ENCODE measurements at regions not wholly inside any gene's neighbourhood (a gene's known extent, or its start where the extent isn't known, plus 50 kb on each side); places are given as distances from the start of the nearest gene placed in this dataset.

DNA sequence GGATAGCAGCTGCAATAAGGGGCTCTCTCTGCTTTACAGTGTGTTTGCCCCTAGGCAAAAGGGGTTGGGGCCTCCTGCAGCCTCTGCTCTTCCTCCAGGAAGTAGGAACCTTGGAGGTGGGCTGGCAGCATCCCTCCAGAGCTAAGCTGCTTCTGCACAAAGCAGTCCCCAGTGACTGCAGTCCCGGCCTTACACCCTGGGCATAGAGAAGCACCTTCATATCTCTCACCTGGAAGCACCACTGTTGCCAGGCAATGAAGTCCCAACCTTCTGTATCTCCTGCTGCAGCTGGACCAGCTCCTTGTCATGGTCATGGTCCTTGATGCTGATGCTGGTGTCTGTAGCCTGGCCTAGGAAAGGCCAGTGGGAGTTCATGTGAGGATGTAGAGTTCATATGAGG lies 171.1 kb upstream of the TET2 start:
- Histone ChIP-seq H3K27me3 (ENCODE audit: control insufficient read depth, insufficient read depth, low read length) (no peaks in the 10 kb centered on the region), H3K4me3 (ENCODE audit: low read length) (no peak overlapping the region), H3K9me3 (ENCODE audit: control insufficient read depth, low read depth, low read length) (peaks cover 3% of the 10 kb centered on the region), H3K36me3 (ENCODE audit: control insufficient read depth, insufficient read depth, low read length) (no peaks in the 10 kb centered on the region), H3K4me1 (ENCODE audit: control insufficient read depth, insufficient read depth, low read length) (no peaks in the 10 kb centered on the region), H3K27ac (ENCODE audit: low read length) (no peak overlapping the region)
- no peak for DNase-seq
- no CpG with 5 or more reads among the region's 1 CpG for WGBS (ENCODE audit: insufficient coverage, low lambda C conversion rate)

- Histone ChIP-seq H3K27me3 (ENCODE audit: control insufficient read depth, insufficient read depth, low read length) (no peaks in the 10 kb centered on the region), H3K27ac (ENCODE audit: low read length) (no peak overlapping the region), H3K4me1 (ENCODE audit: control insufficient read depth, insufficient read depth, low read length) (no peaks in the 10 kb centered on the region), H3K36me3 (ENCODE audit: control insufficient read depth, insufficient read depth, low read length) (no peaks in the 10 kb centered on the region), H3K4me3 (ENCODE audit: low read length) (no peak overlapping the region), H3K9me3 (ENCODE audit: control insufficient read depth, low read depth, low read length) (peaks cover 3% of the 10 kb centered on the region)
- no CpG with 5 or more reads among the region's 2 CpGs for WGBS (ENCODE audit: insufficient coverage, low lambda C conversion rate)
- DNase-seq, result no peak
These were observed 170.4 kb upstream of the TET2 start for GRCh38 chr4:104976262-104976661.

DNA sequence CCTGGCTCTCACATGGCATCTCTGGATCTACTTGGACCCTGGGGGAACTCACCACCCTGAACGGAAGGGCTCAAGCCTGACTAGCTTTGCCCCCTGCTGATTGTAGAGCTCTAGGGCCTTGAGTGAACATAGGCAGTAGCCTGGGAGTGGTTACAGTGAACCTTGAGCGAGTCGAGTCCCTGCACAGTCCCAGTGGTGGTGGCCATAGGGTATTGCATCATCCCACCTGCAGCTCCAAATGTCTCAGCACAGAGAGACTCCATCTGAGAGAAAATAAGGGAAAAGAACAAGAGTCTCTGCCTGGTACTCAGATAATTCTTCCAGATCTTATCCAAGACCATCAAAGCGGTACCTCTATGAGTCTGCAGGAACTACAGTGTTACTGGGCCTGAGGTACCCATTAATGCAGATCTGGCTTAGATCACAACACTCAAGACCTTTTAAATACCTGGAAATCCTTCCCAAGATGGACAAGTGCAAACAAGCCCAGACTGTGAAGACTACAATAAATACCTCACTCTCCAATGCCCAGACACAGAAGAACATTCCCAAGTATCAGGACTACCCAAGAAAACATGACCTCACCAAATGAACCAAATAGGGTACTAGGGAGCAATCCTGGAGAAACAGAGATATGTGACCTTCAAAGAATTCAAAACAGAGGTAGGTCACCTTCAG lies 167.5 kb upstream of the TET2 start:
- H3K27me3 ChIP-seq (ENCODE audit: control insufficient read depth, insufficient read depth, low read length), result no peaks in the 10 kb centered on the region
- DNase-seq, result no peak
- no peak overlapping the region for H3K27ac ChIP-seq (ENCODE audit: low read length)
- H3K4me3 ChIP-seq (ENCODE audit: low read length), result no peak overlapping the region
- no CpG with 5 or more reads among the region's 4 CpGs for WGBS (ENCODE audit: insufficient coverage, low lambda C conversion rate)
- peaks cover 3% of the 10 kb centered on the region for H3K9me3 ChIP-seq (ENCODE audit: control insufficient read depth, low read depth, low read length)
- H3K4me1 ChIP-seq (ENCODE audit: control insufficient read depth, insufficient read depth, low read length), result no peaks in the 10 kb centered on the region
- no peaks in the 10 kb centered on the region for H3K36me3 ChIP-seq (ENCODE audit: control insufficient read depth, insufficient read depth, low read length)

- Histone ChIP-seq H3K4me1 (ENCODE audit: control insufficient read depth, insufficient read depth, low read length) (no peaks in the 10 kb centered on the region), H3K36me3 (ENCODE audit: control insufficient read depth, insufficient read depth, low read length) (no peaks in the 10 kb centered on the region), H3K27ac (ENCODE audit: low read length) (no peak overlapping the region), H3K27me3 (ENCODE audit: control insufficient read depth, insufficient read depth, low read length) (no peaks in the 10 kb centered on the region), H3K4me3 (ENCODE audit: low read length) (no peak overlapping the region), H3K9me3 (ENCODE audit: control insufficient read depth, low read depth, low read length) (peaks cover 3% of the 10 kb centered on the region)
- 100% methylated on average over 1 of the region's 1 CpG for WGBS (ENCODE audit: insufficient coverage, low lambda C conversion rate)
- DNase-seq, result no peak
These were observed 163.0 kb upstream of the TET2 start for GRCh38 chr4:104983615-104984179.

DNA sequence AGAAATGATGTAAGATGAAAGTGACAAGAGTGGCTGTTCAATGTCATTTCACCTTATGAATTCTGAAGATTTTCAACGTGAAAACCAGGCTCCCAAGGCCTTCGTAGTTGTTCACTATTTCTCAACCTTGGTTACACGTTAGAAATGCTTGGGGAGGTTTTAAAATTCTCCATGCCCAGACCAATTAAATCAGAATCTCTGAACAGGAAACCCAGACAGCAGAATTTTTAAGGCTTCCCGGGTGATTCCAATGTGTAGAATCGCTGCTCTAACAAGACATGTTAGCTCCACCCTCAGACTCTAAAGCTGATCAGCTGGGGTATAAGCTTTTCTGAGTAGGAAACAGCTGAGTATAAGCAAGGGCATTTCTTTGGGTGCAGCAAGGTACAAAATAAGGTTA lies 160.4 kb upstream of the TET2 start:
- DNase-seq, result no peak
- whole genome bisulfite sequencing (ENCODE audit: insufficient coverage, low lambda C conversion rate), result 100% methylated on average over 3 of the region's 5 CpGs
- Histone ChIP-seq H3K4me3 (ENCODE audit: low read length) (no peak overlapping the region), H3K36me3 (ENCODE audit: control insufficient read depth, insufficient read depth, low read length) (no peaks in the 10 kb centered on the region), H3K4me1 (ENCODE audit: control insufficient read depth, insufficient read depth, low read length) (no peaks in the 10 kb centered on the region), H3K27ac (ENCODE audit: low read length) (no peak overlapping the region), H3K27me3 (ENCODE audit: control insufficient read depth, insufficient read depth, low read length) (no peaks in the 10 kb centered on the region), H3K9me3 (ENCODE audit: control insufficient read depth, low read depth, low read length) (no peaks in the 10 kb centered on the region)

- H3K4me1 ChIP-seq (ENCODE audit: control insufficient read depth, insufficient read depth, low read length), result no peaks in the 10 kb centered on the region
- DNase-seq, result no peak
- no peaks in the 10 kb centered on the region for H3K27me3 ChIP-seq (ENCODE audit: control insufficient read depth, insufficient read depth, low read length)
- H3K36me3 ChIP-seq (ENCODE audit: control insufficient read depth, insufficient read depth, low read length), result no peaks in the 10 kb centered on the region
- 73% methylated on average over 3 of the region's 4 CpGs for WGBS (ENCODE audit: insufficient coverage, low lambda C conversion rate)
- no peaks in the 10 kb centered on the region for H3K9me3 ChIP-seq (ENCODE audit: control insufficient read depth, low read depth, low read length)
- no peak overlapping the region for H3K4me3 ChIP-seq (ENCODE audit: low read length)
- H3K27ac ChIP-seq (ENCODE audit: low read length), result no peak overlapping the region
These were observed 157.3 kb upstream of the TET2 start for GRCh38 chr4:104989371-104989770.

- no peak for DNase-seq
- no peaks in the 10 kb centered on the region for H3K4me1 ChIP-seq (ENCODE audit: control insufficient read depth, insufficient read depth, low read length)
- no CpG with 5 or more reads among the region's 6 CpGs for WGBS (ENCODE audit: insufficient coverage, low lambda C conversion rate)
- no peaks in the 10 kb centered on the region for H3K27me3 ChIP-seq (ENCODE audit: control insufficient read depth, insufficient read depth, low read length)
- no peaks in the 10 kb centered on the region for H3K36me3 ChIP-seq (ENCODE audit: control insufficient read depth, insufficient read depth, low read length)
- H3K9me3 ChIP-seq (ENCODE audit: control insufficient read depth, low read depth, low read length), result no peaks in the 10 kb centered on the region
- no peak overlapping the region for H3K27ac ChIP-seq (ENCODE audit: low read length)
- no peak overlapping the region for H3K4me3 ChIP-seq (ENCODE audit: low read length)
These were observed 144.4 kb upstream of the TET2 start for GRCh38 chr4:105002278-105002677.

DNA sequence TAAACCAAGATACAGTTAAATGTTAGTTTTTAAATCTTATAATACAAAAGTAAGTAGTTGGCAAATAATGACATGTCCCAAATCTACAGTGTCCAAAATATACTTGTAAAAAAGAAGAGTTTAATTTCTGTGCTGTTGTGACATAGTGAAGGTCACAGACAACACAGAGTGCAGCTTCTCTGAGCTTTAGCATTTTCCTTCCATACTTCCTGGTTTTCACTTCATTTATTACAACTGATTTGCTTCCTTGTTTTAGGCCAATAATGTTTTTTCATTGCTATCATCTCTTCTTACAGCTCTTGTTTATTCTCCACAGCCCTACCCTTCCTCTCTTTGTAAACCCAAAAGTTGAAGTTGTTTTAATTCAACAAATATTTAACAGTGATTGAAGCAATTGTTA lies 132.4 kb upstream of the TET2 start:
- Histone ChIP-seq H3K9me3 (ENCODE audit: control insufficient read depth, low read depth, low read length) (no peaks in the 10 kb centered on the region), H3K27ac (ENCODE audit: low read length) (no peak overlapping the region), H3K36me3 (ENCODE audit: control insufficient read depth, insufficient read depth, low read length) (no peaks in the 10 kb centered on the region), H3K4me3 (ENCODE audit: low read length) (no peak overlapping the region), H3K4me1 (ENCODE audit: control insufficient read depth, insufficient read depth, low read length) (no peaks in the 10 kb centered on the region), H3K27me3 (ENCODE audit: control insufficient read depth, insufficient read depth, low read length) (no peaks in the 10 kb centered on the region)
- no peak for DNase-seq

DNA sequence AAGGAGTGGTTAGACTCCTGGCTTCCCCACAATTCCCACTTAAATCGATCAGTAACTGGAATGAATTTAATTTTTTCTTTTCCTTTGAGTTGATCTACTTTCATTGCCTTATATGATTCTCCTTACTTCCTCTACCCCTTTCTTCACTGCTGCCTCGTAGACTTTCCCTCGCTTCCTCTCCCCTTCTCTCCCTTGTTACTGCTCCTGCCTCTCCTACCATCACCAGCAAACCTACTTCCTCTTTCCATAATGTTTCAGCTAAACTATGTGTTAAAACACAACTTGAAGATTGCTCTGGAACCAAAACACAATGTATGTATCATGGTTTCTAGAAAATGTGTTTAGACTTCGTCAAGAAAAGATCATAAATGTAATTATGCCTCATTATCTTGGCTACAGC lies 132.0 kb upstream of the TET2 start:
- Histone ChIP-seq H3K4me3 (ENCODE audit: low read length) (no peak overlapping the region), H3K9me3 (ENCODE audit: control insufficient read depth, low read depth, low read length) (no peaks in the 10 kb centered on the region), H3K4me1 (ENCODE audit: control insufficient read depth, insufficient read depth, low read length) (no peaks in the 10 kb centered on the region), H3K27ac (ENCODE audit: low read length) (no peak overlapping the region), H3K36me3 (ENCODE audit: control insufficient read depth, insufficient read depth, low read length) (no peaks in the 10 kb centered on the region), H3K27me3 (ENCODE audit: control insufficient read depth, insufficient read depth, low read length) (no peaks in the 10 kb centered on the region)
- DNase-seq, result no peak
- 62% methylated on average over 3 of the region's 4 CpGs for WGBS (ENCODE audit: insufficient coverage, low lambda C conversion rate)

DNA sequence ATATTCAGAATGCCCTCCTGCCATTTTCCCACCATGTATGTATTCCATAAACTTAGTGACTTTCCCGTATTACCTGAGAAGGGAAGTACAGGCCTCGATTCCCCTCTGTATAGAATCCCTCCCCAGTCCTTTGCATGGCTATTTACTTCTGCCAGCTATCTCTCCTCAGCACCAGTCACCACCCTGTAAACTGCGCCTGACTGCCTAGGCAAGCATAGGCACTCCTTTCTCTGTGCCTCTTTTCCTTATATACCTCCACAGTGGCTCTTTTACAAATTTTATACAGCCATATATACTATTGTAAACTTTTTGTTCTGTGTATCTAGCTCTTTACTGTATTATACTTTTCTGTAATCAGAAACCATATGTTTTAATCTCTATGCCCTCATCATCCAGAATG lies 130.9 kb upstream of the TET2 start:
- 100% methylated on average over 1 of the region's 3 CpGs for WGBS (ENCODE audit: insufficient coverage, low lambda C conversion rate)
- no peaks in the 10 kb centered on the region for H3K9me3 ChIP-seq (ENCODE audit: control insufficient read depth, low read depth, low read length)
- H3K4me1 ChIP-seq (ENCODE audit: control insufficient read depth, insufficient read depth, low read length), result no peaks in the 10 kb centered on the region
- H3K36me3 ChIP-seq (ENCODE audit: control insufficient read depth, insufficient read depth, low read length), result no peaks in the 10 kb centered on the region
- no peak for DNase-seq
- no peaks in the 10 kb centered on the region for H3K27me3 ChIP-seq (ENCODE audit: control insufficient read depth, insufficient read depth, low read length)
- H3K27ac ChIP-seq (ENCODE audit: low read length), result no peak overlapping the region
- no peak overlapping the region for H3K4me3 ChIP-seq (ENCODE audit: low read length)

All from large intestine (tissue), 3 donors.